ENCODE measurements at regions not wholly inside any gene's neighbourhood (a gene's known extent, or its start where the extent isn't known, plus 50 kb on each side); places are given as distances from the start of the nearest gene placed in this dataset.

DNA sequence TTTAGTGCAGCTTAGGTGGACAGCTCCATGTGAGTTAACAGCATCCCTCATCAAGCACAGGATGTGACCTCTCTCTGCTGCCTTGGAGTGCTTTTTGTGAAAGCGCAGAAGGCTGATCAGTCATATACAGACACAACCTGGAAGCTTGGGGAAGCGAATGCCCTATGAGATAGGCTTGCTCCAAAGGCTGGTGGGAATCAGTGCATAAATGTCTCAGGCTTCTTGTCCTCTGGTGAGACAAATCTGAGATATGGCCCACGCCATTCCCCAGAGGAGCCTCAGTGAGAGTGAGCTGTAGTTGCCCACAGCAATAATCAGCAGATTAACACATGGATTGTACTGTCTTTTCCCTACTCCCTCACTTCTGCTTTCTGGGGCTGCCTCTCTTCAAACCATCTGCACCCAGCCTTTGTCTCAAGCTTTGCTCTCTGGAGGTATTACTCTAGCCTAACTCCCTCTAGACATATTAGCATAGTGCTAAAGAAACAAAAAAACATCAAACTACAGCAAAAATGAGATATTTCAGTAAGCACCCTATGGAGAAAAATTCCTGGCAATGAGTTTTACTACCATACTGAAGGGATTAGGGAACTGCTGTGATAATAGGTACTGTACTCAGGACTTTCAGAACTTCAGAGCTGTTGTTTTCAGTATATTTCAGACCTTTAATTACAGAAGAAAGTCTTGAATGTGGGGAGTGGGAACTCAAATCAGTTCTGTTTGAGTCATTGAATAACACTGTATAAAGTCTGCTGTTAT lies 113.7 kb downstream of the OXSM start:
- peak; percentile 43; the same call in 1 of the 2 replicates for TF ChIP-seq SPI1 (IDR thresholded peaks at IDR 0.05; ENCODE audit: borderline replicate concordance, insufficient read depth, low read depth, low read length)
- TF ChIP-seq, protein P1, sequence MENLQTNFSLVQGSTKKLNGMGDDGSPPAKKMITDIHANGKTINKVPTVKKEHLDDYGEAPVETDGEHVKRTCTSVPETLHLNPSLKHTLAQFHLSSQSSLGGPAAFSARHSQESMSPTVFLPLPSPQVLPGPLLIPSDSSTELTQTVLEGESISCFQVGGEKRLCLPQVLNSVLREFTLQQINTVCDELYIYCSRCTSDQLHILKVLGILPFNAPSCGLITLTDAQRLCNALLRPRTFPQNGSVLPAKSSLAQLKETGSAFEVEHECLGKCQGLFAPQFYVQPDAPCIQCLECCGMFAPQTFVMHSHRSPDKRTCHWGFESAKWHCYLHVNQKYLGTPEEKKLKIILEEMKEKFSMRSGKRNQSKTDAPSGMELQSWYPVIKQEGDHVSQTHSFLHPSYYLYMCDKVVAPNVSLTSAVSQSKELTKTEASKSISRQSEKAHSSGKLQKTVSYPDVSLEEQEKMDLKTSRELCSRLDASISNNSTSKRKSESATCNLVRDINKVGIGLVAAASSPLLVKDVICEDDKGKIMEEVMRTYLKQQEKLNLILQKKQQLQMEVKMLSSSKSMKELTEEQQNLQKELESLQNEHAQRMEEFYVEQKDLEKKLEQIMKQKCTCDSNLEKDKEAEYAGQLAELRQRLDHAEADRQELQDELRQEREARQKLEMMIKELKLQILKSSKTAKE (IDR thresholded peaks at IDR 0.05; ENCODE audit: low read depth, poor library complexity, severe bottlenecking): no peak
- ChIA-PET POLR2A (no interaction called here), RAD21 (ENCODE audit: unreplicated experiment) (interaction anchor here (1.0 kb wide), 1 partner anchor 809 kb away, joined by 3 read pairs; no protein-coding TSS in a partner anchor), CTCF (interaction anchor here (0.5 to 2.1 kb wide), 6 partner anchors 9 to 809 kb away, joined by 3 to 5 read pairs (median 3); no protein-coding TSS in a partner anchor), SMC1A (ENCODE audit: uncharacterized antibody, unreplicated experiment) (interaction anchor here (1.0 to 1.1 kb wide), 2 partner anchors 10 to 256 kb away, joined by 3 to 4 read pairs; no protein-coding TSS in a partner anchor)
- DNase-seq (ENCODE audit: low read depth, low spot score) (no peak), FAIRE-seq (no peak), ATAC-seq (no peak)
- H4K20me1 ChIP-seq (ENCODE audit: control insufficient read depth, insufficient read depth): no peaks in the 10 kb centered on the region
- no peaks in the 10 kb centered on the region for H3K4me1 ChIP-seq (ENCODE audit: control insufficient read depth, insufficient read depth, low read length)
- no peak overlapping the region for H3K4me2 ChIP-seq (ENCODE audit: control insufficient read depth, insufficient read depth)
- no peak overlapping the region for H2AFZ ChIP-seq (ENCODE audit: control insufficient read depth, low read depth, low read length)
- in situ Hi-C loops (cut with MboI) (no loop called here), intact Hi-C loops (cut with micrococcal nuclease; ENCODE audit: unreplicated experiment) (loop anchor here (10.0 kb wide), 1 partner anchor 811 kb away; no protein-coding TSS in a partner anchor)
- 0 out of 4 replicates have a peak, but pooled peaks cover 0 to 2% of the 10 kb centered on the region in 2 experiments for H3K27me3 ChIP-seq (replicated peaks in 1 of 2; ENCODE audit: control insufficient read depth in 2 of 2, insufficient read depth in 2 of 2, low read length in 1 of 2)
- no peak overlapping the region for H3K27ac ChIP-seq (ENCODE audit: control insufficient read depth, insufficient read depth)
- WGBS (ENCODE audit: insufficient coverage, insufficient replicate concordance, low lambda C conversion rate, missing lambda C conversion rate): 53% methylated on average over 3 of the region's 3 CpGs
- H3K79me2 ChIP-seq (ENCODE audit: control insufficient read depth, insufficient read depth, low read length): no peaks in the 10 kb centered on the region
- no peak overlapping the region for H3K4me3 ChIP-seq
- no peaks in the 10 kb centered on the region for H3K36me3 ChIP-seq (ENCODE audit: control insufficient read depth in 2 of 2, insufficient read depth in 2 of 2, low read length in 1 of 2)
- no TSS peak for BruUV-seq (replicated peaks)
- H3K9me3 ChIP-seq (replicated peaks; ENCODE audit: control insufficient read depth, insufficient read depth, low read length): no peaks in the 10 kb centered on the region
- H3K9ac ChIP-seq (ENCODE audit: control insufficient read depth, insufficient read depth, low read length): no peak overlapping the region
